ENCODE measurements at regions not wholly inside any gene's neighbourhood (a gene's known extent, or its start where the extent isn't known, plus 50 kb on each side); places are given as distances from the start of the nearest gene placed in this dataset.

DNA sequence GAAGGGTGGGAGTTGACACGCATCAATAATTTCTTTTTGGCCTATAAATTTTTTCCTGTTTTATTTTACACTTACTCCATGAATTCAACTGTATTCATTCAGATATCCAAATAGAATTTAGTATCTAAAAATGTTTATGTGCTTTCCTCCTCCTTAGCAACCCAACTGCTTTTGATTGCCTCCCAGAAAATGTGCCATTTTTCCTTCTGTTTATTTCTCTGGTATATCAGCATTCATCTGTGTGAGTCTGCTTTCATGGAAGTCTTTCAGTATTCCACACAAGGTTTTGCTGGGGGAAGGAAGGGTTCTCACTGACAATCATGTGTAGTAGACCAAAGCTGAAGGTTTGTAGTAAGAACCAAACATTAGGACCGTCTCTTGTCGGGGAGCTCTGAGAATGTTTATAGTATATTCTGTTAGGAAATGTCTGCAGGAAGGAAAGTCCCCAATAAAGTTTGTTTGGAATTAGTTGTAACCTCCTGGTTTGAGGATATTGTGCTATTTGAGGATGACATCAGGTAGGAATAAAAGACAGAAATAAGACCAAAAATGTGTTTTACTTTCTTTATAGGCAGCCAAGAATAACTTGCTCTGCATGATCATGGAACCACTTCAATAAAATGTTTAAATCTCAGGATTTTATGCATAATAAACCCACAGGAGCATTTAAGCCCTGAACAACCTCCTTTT lies 673.6 kb upstream of the INTU start:
- no peak overlapping the region for H3K9ac ChIP-seq (ENCODE audit: low read depth in 1 of 2, low read length in 2 of 2)
- H3K27me3 ChIP-seq (ENCODE audit: control insufficient read depth in 4 of 4, insufficient read depth in 4 of 4, low read length in 3 of 4): no peaks in the 10 kb centered on the region
- no peak overlapping the region for H3K27ac ChIP-seq (ENCODE audit: low read depth in 1 of 2, low read length in 2 of 2)
- H3K4me1 ChIP-seq (ENCODE audit: control insufficient read depth in 4 of 4, insufficient read depth in 4 of 4, low read length in 3 of 4): no peaks in the 10 kb centered on the region
- TF ChIP-seq, protein P1, sequence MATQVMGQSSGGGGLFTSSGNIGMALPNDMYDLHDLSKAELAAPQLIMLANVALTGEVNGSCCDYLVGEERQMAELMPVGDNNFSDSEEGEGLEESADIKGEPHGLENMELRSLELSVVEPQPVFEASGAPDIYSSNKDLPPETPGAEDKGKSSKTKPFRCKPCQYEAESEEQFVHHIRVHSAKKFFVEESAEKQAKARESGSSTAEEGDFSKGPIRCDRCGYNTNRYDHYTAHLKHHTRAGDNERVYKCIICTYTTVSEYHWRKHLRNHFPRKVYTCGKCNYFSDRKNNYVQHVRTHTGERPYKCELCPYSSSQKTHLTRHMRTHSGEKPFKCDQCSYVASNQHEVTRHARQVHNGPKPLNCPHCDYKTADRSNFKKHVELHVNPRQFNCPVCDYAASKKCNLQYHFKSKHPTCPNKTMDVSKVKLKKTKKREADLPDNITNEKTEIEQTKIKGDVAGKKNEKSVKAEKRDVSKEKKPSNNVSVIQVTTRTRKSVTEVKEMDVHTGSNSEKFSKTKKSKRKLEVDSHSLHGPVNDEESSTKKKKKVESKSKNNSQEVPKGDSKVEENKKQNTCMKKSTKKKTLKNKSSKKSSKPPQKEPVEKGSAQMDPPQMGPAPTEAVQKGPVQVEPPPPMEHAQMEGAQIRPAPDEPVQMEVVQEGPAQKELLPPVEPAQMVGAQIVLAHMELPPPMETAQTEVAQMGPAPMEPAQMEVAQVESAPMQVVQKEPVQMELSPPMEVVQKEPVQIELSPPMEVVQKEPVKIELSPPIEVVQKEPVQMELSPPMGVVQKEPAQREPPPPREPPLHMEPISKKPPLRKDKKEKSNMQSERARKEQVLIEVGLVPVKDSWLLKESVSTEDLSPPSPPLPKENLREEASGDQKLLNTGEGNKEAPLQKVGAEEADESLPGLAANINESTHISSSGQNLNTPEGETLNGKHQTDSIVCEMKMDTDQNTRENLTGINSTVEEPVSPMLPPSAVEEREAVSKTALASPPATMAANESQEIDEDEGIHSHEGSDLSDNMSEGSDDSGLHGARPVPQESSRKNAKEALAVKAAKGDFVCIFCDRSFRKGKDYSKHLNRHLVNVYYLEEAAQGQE (IDR thresholded peaks at IDR 0.05): no peak
- no peak for TF ChIP-seq GABPA (IDR thresholded peaks at IDR 0.05 in 1 of 2, conservative IDR thresholded peaks at IDR 0.05 in 1 of 2)
- TF ChIP-seq, protein P2, sequence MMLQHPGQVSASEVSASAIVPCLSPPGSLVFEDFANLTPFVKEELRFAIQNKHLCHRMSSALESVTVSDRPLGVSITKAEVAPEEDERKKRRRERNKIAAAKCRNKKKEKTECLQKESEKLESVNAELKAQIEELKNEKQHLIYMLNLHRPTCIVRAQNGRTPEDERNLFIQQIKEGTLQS (IDR thresholded peaks at IDR 0.05): no peak
- no peak for TF ChIP-seq NR2F2 (IDR thresholded peaks at IDR 0.05)
- no peak for DNase-seq (ENCODE audit: low spot score)
- no peak overlapping the region for H3K4me3 ChIP-seq (ENCODE audit: low read depth in 1 of 3, low read length in 3 of 3)
- 70% methylated on average over 3 of the region's 3 CpGs for WGBS
- H3K9me3 ChIP-seq (ENCODE audit: control insufficient read depth in 4 of 4, low read length in 3 of 4): no peaks in the 10 kb centered on the region
- H3K36me3 ChIP-seq (ENCODE audit: control insufficient read depth in 4 of 4, insufficient read depth in 3 of 4, low read depth in 1 of 4, low read length in 3 of 4): no peaks in the 10 kb centered on the region

DNA sequence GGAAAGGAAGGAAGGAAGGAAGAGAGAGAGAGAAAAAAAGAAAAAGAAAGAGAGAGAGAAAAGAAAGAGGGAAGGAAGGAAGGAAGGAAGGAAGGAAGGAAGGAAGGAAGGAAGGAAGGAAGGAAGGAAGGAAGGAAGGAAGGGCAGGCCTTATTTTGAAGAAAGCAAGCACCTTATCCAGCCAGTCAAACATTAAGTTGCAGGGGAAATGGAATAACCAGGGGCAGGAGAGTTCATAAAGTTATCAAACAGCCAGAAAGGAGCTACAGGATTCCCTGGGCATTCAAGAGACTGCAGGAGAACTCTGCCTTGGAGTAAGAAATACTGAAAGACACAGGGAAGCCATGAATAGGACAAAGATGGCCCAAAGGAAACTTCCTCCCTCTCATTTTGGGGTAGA lies 672.0 kb upstream of the INTU start:
- Histone ChIP-seq H3K4me3 (ENCODE audit: low read depth in 1 of 3, low read length in 3 of 3) (no peak overlapping the region), H3K36me3 (ENCODE audit: control insufficient read depth in 4 of 4, insufficient read depth in 3 of 4, low read depth in 1 of 4, low read length in 3 of 4) (no peaks in the 10 kb centered on the region), H3K9ac (ENCODE audit: low read depth in 1 of 2, low read length in 2 of 2) (no peak overlapping the region), H3K9me3 (ENCODE audit: control insufficient read depth in 4 of 4, low read length in 3 of 4) (no peaks in the 10 kb centered on the region), H3K27me3 (ENCODE audit: control insufficient read depth in 4 of 4, insufficient read depth in 4 of 4, low read length in 3 of 4) (no peaks in the 10 kb centered on the region), H3K27ac (ENCODE audit: low read depth in 1 of 2, low read length in 2 of 2) (no peak overlapping the region), H3K4me1 (ENCODE audit: control insufficient read depth in 4 of 4, insufficient read depth in 4 of 4, low read length in 3 of 4) (no peaks in the 10 kb centered on the region)
- no peak for DNase-seq (ENCODE audit: low spot score)
- TF ChIP-seq YY1 (IDR thresholded peaks at IDR 0.05) (no peak), RXRA (IDR thresholded peaks at IDR 0.05) (no peak), FOXA2 (IDR thresholded peaks at IDR 0.05) (no peak), EGR1 (IDR thresholded peaks at IDR 0.05; ENCODE audit: low read depth in 2 of 2) (no peak), FOXA1 (IDR thresholded peaks at IDR 0.05) (no peak)
- TF ChIP-seq, protein P3, sequence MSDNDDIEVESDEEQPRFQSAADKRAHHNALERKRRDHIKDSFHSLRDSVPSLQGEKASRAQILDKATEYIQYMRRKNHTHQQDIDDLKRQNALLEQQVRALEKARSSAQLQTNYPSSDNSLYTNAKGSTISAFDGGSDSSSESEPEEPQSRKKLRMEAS (IDR thresholded peaks at IDR 0.05): no peak

DNA sequence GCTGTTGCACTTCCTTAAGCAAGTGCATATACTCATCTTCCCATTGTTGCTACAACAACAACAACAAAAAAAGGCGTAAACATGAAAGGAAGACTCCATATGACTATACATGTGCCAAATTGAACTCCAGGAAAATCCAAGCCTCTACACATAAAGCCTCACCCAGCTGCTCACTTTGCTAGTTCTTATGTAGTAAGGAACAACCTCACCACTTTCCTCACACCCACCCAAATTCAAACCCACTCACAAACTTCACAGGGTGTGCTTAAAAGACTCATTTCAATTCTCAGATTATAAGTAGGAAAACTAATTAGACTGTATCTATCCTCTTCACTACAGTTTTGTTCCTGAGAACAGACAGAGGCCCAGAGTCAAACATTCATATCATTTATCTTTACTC lies 671.1 kb upstream of the INTU start:
- Histone ChIP-seq H3K27me3 (ENCODE audit: control insufficient read depth in 4 of 4, insufficient read depth in 4 of 4, low read length in 3 of 4) (no peaks in the 10 kb centered on the region), H3K4me3 (ENCODE audit: low read depth in 1 of 3, low read length in 3 of 3) (no peak overlapping the region), H3K9ac (ENCODE audit: low read depth in 1 of 2, low read length in 2 of 2) (no peak overlapping the region), H3K27ac (ENCODE audit: low read depth in 1 of 2, low read length in 2 of 2) (no peak overlapping the region), H3K36me3 (ENCODE audit: control insufficient read depth in 4 of 4, insufficient read depth in 3 of 4, low read depth in 1 of 4, low read length in 3 of 4) (no peaks in the 10 kb centered on the region), H3K9me3 (ENCODE audit: control insufficient read depth in 4 of 4, low read length in 3 of 4) (no peaks in the 10 kb centered on the region), H3K4me1 (ENCODE audit: control insufficient read depth in 4 of 4, insufficient read depth in 4 of 4, low read length in 3 of 4) (no peaks in the 10 kb centered on the region)
- DNase-seq (ENCODE audit: low spot score): no peak
- 67% methylated on average over 1 of the region's 1 CpG for WGBS
- TF ChIP-seq SP1 (IDR thresholded peaks at IDR 0.05) (no peak), FOXA2 (IDR thresholded peaks at IDR 0.05) (no peak), HNF4A (conservative IDR thresholded peaks at IDR 0.05) (no peak), JUND (IDR thresholded peaks at IDR 0.05) (no peak), TAF1 (conservative IDR thresholded peaks at IDR 0.05) (no peak), NR2F2 (IDR thresholded peaks at IDR 0.05) (no peak), FOXA1 (IDR thresholded peaks at IDR 0.05) (no peak), RXRA (IDR thresholded peaks at IDR 0.05) (no peak), YY1 (IDR thresholded peaks at IDR 0.05) (no peak), EGR1 (IDR thresholded peaks at IDR 0.05; ENCODE audit: low read depth in 2 of 2) (no peak), RAD21 (IDR thresholded peaks at IDR 0.05) (no peak), GABPA (IDR thresholded peaks at IDR 0.05 in 1 of 2, conservative IDR thresholded peaks at IDR 0.05 in 1 of 2) (no peak)
- TF ChIP-seq, protein P4, sequence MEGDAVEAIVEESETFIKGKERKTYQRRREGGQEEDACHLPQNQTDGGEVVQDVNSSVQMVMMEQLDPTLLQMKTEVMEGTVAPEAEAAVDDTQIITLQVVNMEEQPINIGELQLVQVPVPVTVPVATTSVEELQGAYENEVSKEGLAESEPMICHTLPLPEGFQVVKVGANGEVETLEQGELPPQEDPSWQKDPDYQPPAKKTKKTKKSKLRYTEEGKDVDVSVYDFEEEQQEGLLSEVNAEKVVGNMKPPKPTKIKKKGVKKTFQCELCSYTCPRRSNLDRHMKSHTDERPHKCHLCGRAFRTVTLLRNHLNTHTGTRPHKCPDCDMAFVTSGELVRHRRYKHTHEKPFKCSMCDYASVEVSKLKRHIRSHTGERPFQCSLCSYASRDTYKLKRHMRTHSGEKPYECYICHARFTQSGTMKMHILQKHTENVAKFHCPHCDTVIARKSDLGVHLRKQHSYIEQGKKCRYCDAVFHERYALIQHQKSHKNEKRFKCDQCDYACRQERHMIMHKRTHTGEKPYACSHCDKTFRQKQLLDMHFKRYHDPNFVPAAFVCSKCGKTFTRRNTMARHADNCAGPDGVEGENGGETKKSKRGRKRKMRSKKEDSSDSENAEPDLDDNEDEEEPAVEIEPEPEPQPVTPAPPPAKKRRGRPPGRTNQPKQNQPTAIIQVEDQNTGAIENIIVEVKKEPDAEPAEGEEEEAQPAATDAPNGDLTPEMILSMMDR (IDR thresholded peaks at IDR 0.05; ENCODE audit: low read depth, low read length, missing input control): no peak
- TF ChIP-seq, protein P2 (IDR thresholded peaks at IDR 0.05): no peak
- TF ChIP-seq, protein P3 (IDR thresholded peaks at IDR 0.05): no peak
- TF ChIP-seq, protein P5, sequence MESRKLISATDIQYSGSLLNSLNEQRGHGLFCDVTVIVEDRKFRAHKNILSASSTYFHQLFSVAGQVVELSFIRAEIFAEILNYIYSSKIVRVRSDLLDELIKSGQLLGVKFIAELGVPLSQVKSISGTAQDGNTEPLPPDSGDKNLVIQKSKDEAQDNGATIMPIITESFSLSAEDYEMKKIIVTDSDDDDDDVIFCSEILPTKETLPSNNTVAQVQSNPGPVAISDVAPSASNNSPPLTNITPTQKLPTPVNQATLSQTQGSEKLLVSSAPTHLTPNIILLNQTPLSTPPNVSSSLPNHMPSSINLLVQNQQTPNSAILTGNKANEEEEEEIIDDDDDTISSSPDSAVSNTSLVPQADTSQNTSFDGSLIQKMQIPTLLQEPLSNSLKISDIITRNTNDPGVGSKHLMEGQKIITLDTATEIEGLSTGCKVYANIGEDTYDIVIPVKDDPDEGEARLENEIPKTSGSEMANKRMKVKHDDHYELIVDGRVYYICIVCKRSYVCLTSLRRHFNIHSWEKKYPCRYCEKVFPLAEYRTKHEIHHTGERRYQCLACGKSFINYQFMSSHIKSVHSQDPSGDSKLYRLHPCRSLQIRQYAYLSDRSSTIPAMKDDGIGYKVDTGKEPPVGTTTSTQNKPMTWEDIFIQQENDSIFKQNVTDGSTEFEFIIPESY (IDR thresholded peaks at IDR 0.05): no peak
